NB4 (cell line): ENCODE measurements at regions not wholly inside any gene's neighbourhood (a gene's known extent, or its start where the extent isn't known, plus 50 kb on each side); places are given as distances from the start of the nearest gene placed in this dataset.

Source experiments
- CTCF ChIP-seq: IDR thresholded peaks from one replicate; pipeline ENCODE4 v1.5.1; 2012; ENCODE audit warnings: low read depth, low read length
- POLR2A ChIP-seq: IDR thresholded peaks from 2 replicates; pipeline ENCODE4 v1.6.1; 2011; ENCODE audit warnings: mild to moderate bottlenecking; ENCODE audit not compliant: insufficient read length; ENCODE audit errors: extremely low read depth

GRCh38 chr9:120065151-120065550, 514.8 kb downstream of the CDK5RAP2 start:
- TF ChIP-seq CTCF (no peak), POLR2A (no peak)
